HS-27A (cell line): ENCODE measurements at regions not wholly inside any gene's neighbourhood (a gene's known extent, or its start where the extent isn't known, plus 50 kb on each side); places are given as distances from the start of the nearest gene placed in this dataset.
A peak's percentile ranks its signal among the peaks of the same experiment; 100 is the strongest.

ENCODE experiments used
- DNase-seq: peaks from one replicate; pipeline ENCODE4 v3.0.0-alpha.2; 2012; ENCODE audit warnings: low read depth, missing footprints

- no peak for DNase-seq
Measured at GRCh38 chr11:110979696-110980095, 265.8 kb upstream of the POU2AF2 start.

GRCh38 chr11:110977661-110978060 lies 265.4 kb upstream of the ARHGAP20 start:
- no peak for DNase-seq

GRCh38 chr11:110974731-110975130 lies 262.5 kb upstream of the ARHGAP20 start:
- no peak for DNase-seq

GRCh38 chr11:110973401-110973980 lies 261.3 kb upstream of the ARHGAP20 start:
- DNase-seq = no peak

GRCh38 chr11:110972640-110973039 lies 260.4 kb upstream of the ARHGAP20 start:
- DNase-seq = no peak

- no peak for DNase-seq
Measured at GRCh38 chr11:110972106-110972505, 259.9 kb upstream of the ARHGAP20 start.

- DNase-seq = peak; percentile 55
Measured at GRCh38 chr11:110971140-110971539, 258.9 kb upstream of the ARHGAP20 start.

GRCh38 chr11:110968348-110969062 lies 256.3 kb upstream of the ARHGAP20 start:
- no peak for DNase-seq

- DNase-seq = no peak
Measured at GRCh38 chr11:110966131-110966530, 253.9 kb upstream of the ARHGAP20 start.

- no peak for DNase-seq
Measured at GRCh38 chr11:110962921-110963320, 250.7 kb upstream of the ARHGAP20 start.

- no peak for DNase-seq
Measured at GRCh38 chr11:110960167-110960566, 247.9 kb upstream of the ARHGAP20 start.

- DNase-seq = no peak
Measured at GRCh38 chr11:110958216-110958615, 246.0 kb upstream of the ARHGAP20 start.

GRCh38 chr11:110955776-110956175 lies 243.5 kb upstream of the ARHGAP20 start:
- no peak for DNase-seq

- DNase-seq = no peak
Measured at GRCh38 chr11:110951950-110952503, 239.8 kb upstream of the ARHGAP20 start.

GRCh38 chr11:110951037-110951949 lies 239.1 kb upstream of the ARHGAP20 start:
- DNase-seq = no peak

GRCh38 chr11:110948112-110948511 lies 235.9 kb upstream of the ARHGAP20 start:
- DNase-seq = no peak

GRCh38 chr11:110947096-110947495 lies 234.9 kb upstream of the ARHGAP20 start:
- DNase-seq = no peak

- DNase-seq = no peak
Measured at GRCh38 chr11:110939471-110939870, 227.2 kb upstream of the ARHGAP20 start.

GRCh38 chr11:110935018-110935640 lies 222.9 kb upstream of the ARHGAP20 start:
- DNase-seq = no peak

- no peak for DNase-seq
Measured at GRCh38 chr11:110929129-110929528, 216.9 kb upstream of the ARHGAP20 start.

GRCh38 chr11:110928391-110928790 lies 216.2 kb upstream of the ARHGAP20 start:
- no peak for DNase-seq
